SU-DHL-6 (cell line): ENCODE measurements at regions not wholly inside any gene's neighbourhood (a gene's known extent, or its start where the extent isn't known, plus 50 kb on each side); places are given as distances from the start of the nearest gene placed in this dataset.

ENCODE experiments used
- H2AFZ ChIP-seq: fragments of 200-600 bp; sonication (generic); 2 replicates; pipeline ENCODE4 v1.6.1; 2014; ENCODE audit warnings: low read depth, mild to moderate bottlenecking, moderate library complexity, mixed read lengths, antibody characterized with exemption, low read length; ENCODE audit not compliant: severe bottlenecking
- H3F3A ChIP-seq: fragments of 200-600 bp; shearing (Covaris generic); 2 replicates; pipeline ENCODE4 v1.6.0; 2016; ENCODE audit warnings: antibody characterized with exemption, mild to moderate bottlenecking; ENCODE audit not compliant: insufficient read depth
- H3K27ac ChIP-seq: fragments of 200-600 bp; sonication (generic); 2 replicates; pipeline ENCODE4 v1.5.1; 2016; ENCODE audit warnings: low read depth, mild to moderate bottlenecking, low read length, moderate library complexity, mixed read lengths
- H3K27me3 ChIP-seq: fragments of 200-600 bp; sonication (generic), shearing (Covaris generic); 2 replicates; pipeline ENCODE4 v1.6.0; 2014; ENCODE audit warnings: mild to moderate bottlenecking, low read length
- H3K36me3 ChIP-seq: fragments of 200-600 bp; sonication (generic); 2 replicates; pipeline ENCODE4 v1.6.1; 2014; ENCODE audit warnings: mild to moderate bottlenecking, low read length, mixed read lengths
- H3K4me2 ChIP-seq: fragments of 300-600, 200-600 bp; shearing (Covaris generic), sonication (generic); 2 replicates; pipeline ENCODE4 v1.6.0; 2014; ENCODE audit warnings: low read length, low read depth, mild to moderate bottlenecking; ENCODE audit not compliant: poor library complexity, severe bottlenecking
- H3K4me3 ChIP-seq: fragments of 200-600 bp; sonication (generic); 2 replicates; pipeline ENCODE4 v1.5.1; 2014; ENCODE audit warnings: antibody characterized with exemption, low read length, mild to moderate bottlenecking, mixed read lengths; ENCODE audit not compliant: insufficient read depth, poor library complexity, severe bottlenecking
- H3K79me2 ChIP-seq: fragments of 200-600 bp; sonication (generic); 2 replicates; pipeline ENCODE4 v1.6.1; 2014; ENCODE audit warnings: mild to moderate bottlenecking, low read length, moderate library complexity; ENCODE audit not compliant: insufficient read depth
- H3K9ac ChIP-seq: fragments of 200-600 bp; sonication (generic); 2 replicates; pipeline ENCODE4 v1.7.0; 2014; ENCODE audit warnings: mild to moderate bottlenecking, low read length
- H3K9me2 ChIP-seq: fragments of 200-600 bp; sonication (generic); replicated peaks from 2 replicates; pipeline ENCODE4 v1.6.1; 2014; ENCODE audit warnings: low read length; ENCODE audit not compliant: insufficient read depth
- H3K9me3 ChIP-seq: fragments of 200-600 bp; sonication (generic); 2 replicates; pipeline ENCODE4 v1.6.1; 2014; ENCODE audit warnings: low read length, mixed read lengths; ENCODE audit not compliant: insufficient read depth
- H4K20me1 ChIP-seq: fragments of 200-600 bp; sonication (generic); 2 replicates; pipeline ENCODE4 v1.6.1; 2014; ENCODE audit warnings: low read depth, mild to moderate bottlenecking, antibody characterized with exemption, low read length, moderate library complexity, mixed read lengths
- CTCF ChIP-seq: fragments of 200-600 bp; sonication (generic); IDR thresholded peaks from one replicate; pipeline ENCODE4 v1.5.1; 2017; ENCODE audit warnings: antibody characterized with exemption, mild to moderate bottlenecking, low read length, moderate library complexity; ENCODE audit not compliant: insufficient read depth, poor library complexity, severe bottlenecking
- EZH2phosphoT487 ChIP-seq: fragments of 200-600 bp; sonication (generic), shearing (Covaris generic); conservative IDR thresholded peaks from 2 replicates; pipeline ENCODE4 v1.6.1; 2018; ENCODE audit warnings: mild to moderate bottlenecking, antibody characterized with exemption, low read length, moderate library complexity, mixed read lengths

- H3K27ac ChIP-seq, result no peak overlapping the region
- no peak overlapping the region for H3K4me3 ChIP-seq
- no peaks in the 10 kb centered on the region for H4K20me1 ChIP-seq
- no peak overlapping the region for H3K4me2 ChIP-seq
- no peaks in the 10 kb centered on the region for H3K36me3 ChIP-seq
- no peaks in the 10 kb centered on the region for H3K79me2 ChIP-seq
- TF ChIP-seq EZH2phosphoT487 (no peak), CTCF (no peak)
- H3K9me2 ChIP-seq, result no peaks in the 10 kb centered on the region
- H3K27me3 ChIP-seq, result no peaks in the 10 kb centered on the region
- H3K9ac ChIP-seq, result no peak overlapping the region
- H2AFZ ChIP-seq, result no peak overlapping the region
- H3K9me3 ChIP-seq, result no peaks in the 10 kb centered on the region
- H3F3A ChIP-seq, result no peaks in the 10 kb centered on the region
Measured at GRCh38 chr14:97581016-97581415, 783.8 kb downstream of the VRK1 start.

- Histone ChIP-seq H3K4me2 (no peak overlapping the region), H3F3A (no peaks in the 10 kb centered on the region), H3K79me2 (no peaks in the 10 kb centered on the region), H2AFZ (no peak overlapping the region), H3K36me3 (no peaks in the 10 kb centered on the region), H3K9me2 (no peaks in the 10 kb centered on the region), H3K27ac (no peak overlapping the region), H3K9ac (no peak overlapping the region), H4K20me1 (no peaks in the 10 kb centered on the region), H3K27me3 (no peaks in the 10 kb centered on the region), H3K4me3 (no peak overlapping the region), H3K9me3 (no peaks in the 10 kb centered on the region)
- TF ChIP-seq CTCF (no peak), EZH2phosphoT487 (no peak)
Measured at GRCh38 chr14:97582022-97582421, 784.8 kb downstream of the VRK1 start.

GRCh38 chr14:97584528-97584927 lies 787.3 kb downstream of the VRK1 start:
- Histone ChIP-seq H4K20me1 (no peaks in the 10 kb centered on the region), H3K27me3 (no peaks in the 10 kb centered on the region), H3K36me3 (no peaks in the 10 kb centered on the region), H3K4me3 (no peak overlapping the region), H3K27ac (no peak overlapping the region), H2AFZ (no peak overlapping the region), H3F3A (no peaks in the 10 kb centered on the region), H3K9me3 (no peaks in the 10 kb centered on the region), H3K79me2 (no peaks in the 10 kb centered on the region), H3K9ac (no peak overlapping the region), H3K4me2 (no peak overlapping the region), H3K9me2 (no peaks in the 10 kb centered on the region)
- TF ChIP-seq CTCF, result no peak
- no peak for TF ChIP-seq EZH2phosphoT487
